GM23338 (cell line): ENCODE measurements at regions not wholly inside any gene's neighbourhood (a gene's known extent, or its start where the extent isn't known, plus 50 kb on each side); places are given as distances from the start of the nearest gene placed in this dataset.

Experiments
- CREB1 ChIP-seq: fragments of 250-450 bp; sonication (Bioruptor Pico); IDR thresholded peaks from 2 replicates; pipeline ENCODE4 v1.5.0; 2020; ENCODE audit warnings: low read depth, mild to moderate bottlenecking, moderate library complexity
- CTCF ChIP-seq, 2 experiments: fragments of 200-600 bp in 1 of 2; sonication (generic) in 1 of 2; conservative IDR thresholded peaks; 2 replicates each; pipeline versions ENCODE4 v1.5.1 to v1.6.1; 2016 to 2017; ENCODE audit warnings: antibody characterized with exemption in 2 of 2, low read depth in 2 of 2, mild to moderate bottlenecking in 2 of 2, moderate library complexity in 1 of 2
- ETS1 ChIP-seq: IDR thresholded peaks from 2 replicates; pipeline ENCODE4 v1.6.1; 2016; ENCODE audit warnings: antibody characterized with exemption
- EZH2 ChIP-seq: fragments of 200-600 bp; sonication (generic); IDR thresholded peaks from one replicate; pipeline ENCODE4 v1.8.0; 2017; ENCODE audit warnings: antibody characterized with exemption, mild to moderate bottlenecking, low read depth; ENCODE audit not compliant: unreplicated experiment
- EZH2phosphoT487 ChIP-seq: fragments of 200-600 bp; sonication (generic); IDR thresholded peaks from one replicate; pipeline ENCODE4 v1.8.1; 2018; ENCODE audit warnings: antibody characterized with exemption; ENCODE audit not compliant: unreplicated experiment
- JUNB ChIP-seq: IDR thresholded peaks from one replicate; pipeline ENCODE4 v1.6.1; 2016; ENCODE audit warnings: antibody characterized with exemption; ENCODE audit not compliant: unreplicated experiment
- NANOG ChIP-seq: IDR thresholded peaks from 2 replicates; pipeline ENCODE4 v1.6.1; 2016; ENCODE audit warnings: antibody characterized with exemption, borderline replicate concordance
- POLR2AphosphoS5 ChIP-seq: IDR thresholded peaks from 2 replicates; pipeline ENCODE4 v1.6.1; 2016; ENCODE audit warnings: antibody characterized with exemption, low read depth
- REST ChIP-seq: IDR thresholded peaks from one replicate; pipeline ENCODE4 v1.6.1; 2018; ENCODE audit warnings: antibody characterized with exemption; ENCODE audit not compliant: unreplicated experiment
- STAT1 ChIP-seq: IDR thresholded peaks from one replicate; pipeline ENCODE4 v1.6.1; 2016; ENCODE audit warnings: antibody characterized with exemption; ENCODE audit not compliant: unreplicated experiment
- ZNF114 ChIP-seq: fragments of 250-450 bp; sonication (Bioruptor Pico); IDR thresholded peaks from 2 replicates; pipeline ENCODE4 v1.5.0; 2020; ENCODE audit warnings: mild to moderate bottlenecking, moderate library complexity
- ZNF331 ChIP-seq: fragments of 250-450 bp; sonication (Bioruptor Pico); IDR thresholded peaks from 2 replicates; pipeline ENCODE4 v1.5.0; 2020; ENCODE audit warnings: low read depth, mild to moderate bottlenecking, moderate library complexity
- TF ChIP-seq, protein P1 (sequence below): fragments of 250-450 bp; sonication (Bioruptor Pico); IDR thresholded peaks from 2 replicates; pipeline ENCODE4 v1.5.0; 2020; ENCODE audit warnings: mild to moderate bottlenecking, moderate library complexity

- TF ChIP-seq CTCF (conservative IDR thresholded peaks at IDR 0.05; ENCODE audit: low read depth in 2 of 2) (no peak), EZH2phosphoT487 (no peak), REST (no peak), CREB1 (CRISPR knock-in tag) (no peak), POLR2AphosphoS5 (no peak), EZH2 (no peak), NANOG (no peak), STAT1 (no peak), ZNF331 (CRISPR knock-in tag) (no peak), ZNF114 (CRISPR knock-in tag) (no peak), JUNB (no peak), ETS1 (no peak)
- TF ChIP-seq, protein P1, sequence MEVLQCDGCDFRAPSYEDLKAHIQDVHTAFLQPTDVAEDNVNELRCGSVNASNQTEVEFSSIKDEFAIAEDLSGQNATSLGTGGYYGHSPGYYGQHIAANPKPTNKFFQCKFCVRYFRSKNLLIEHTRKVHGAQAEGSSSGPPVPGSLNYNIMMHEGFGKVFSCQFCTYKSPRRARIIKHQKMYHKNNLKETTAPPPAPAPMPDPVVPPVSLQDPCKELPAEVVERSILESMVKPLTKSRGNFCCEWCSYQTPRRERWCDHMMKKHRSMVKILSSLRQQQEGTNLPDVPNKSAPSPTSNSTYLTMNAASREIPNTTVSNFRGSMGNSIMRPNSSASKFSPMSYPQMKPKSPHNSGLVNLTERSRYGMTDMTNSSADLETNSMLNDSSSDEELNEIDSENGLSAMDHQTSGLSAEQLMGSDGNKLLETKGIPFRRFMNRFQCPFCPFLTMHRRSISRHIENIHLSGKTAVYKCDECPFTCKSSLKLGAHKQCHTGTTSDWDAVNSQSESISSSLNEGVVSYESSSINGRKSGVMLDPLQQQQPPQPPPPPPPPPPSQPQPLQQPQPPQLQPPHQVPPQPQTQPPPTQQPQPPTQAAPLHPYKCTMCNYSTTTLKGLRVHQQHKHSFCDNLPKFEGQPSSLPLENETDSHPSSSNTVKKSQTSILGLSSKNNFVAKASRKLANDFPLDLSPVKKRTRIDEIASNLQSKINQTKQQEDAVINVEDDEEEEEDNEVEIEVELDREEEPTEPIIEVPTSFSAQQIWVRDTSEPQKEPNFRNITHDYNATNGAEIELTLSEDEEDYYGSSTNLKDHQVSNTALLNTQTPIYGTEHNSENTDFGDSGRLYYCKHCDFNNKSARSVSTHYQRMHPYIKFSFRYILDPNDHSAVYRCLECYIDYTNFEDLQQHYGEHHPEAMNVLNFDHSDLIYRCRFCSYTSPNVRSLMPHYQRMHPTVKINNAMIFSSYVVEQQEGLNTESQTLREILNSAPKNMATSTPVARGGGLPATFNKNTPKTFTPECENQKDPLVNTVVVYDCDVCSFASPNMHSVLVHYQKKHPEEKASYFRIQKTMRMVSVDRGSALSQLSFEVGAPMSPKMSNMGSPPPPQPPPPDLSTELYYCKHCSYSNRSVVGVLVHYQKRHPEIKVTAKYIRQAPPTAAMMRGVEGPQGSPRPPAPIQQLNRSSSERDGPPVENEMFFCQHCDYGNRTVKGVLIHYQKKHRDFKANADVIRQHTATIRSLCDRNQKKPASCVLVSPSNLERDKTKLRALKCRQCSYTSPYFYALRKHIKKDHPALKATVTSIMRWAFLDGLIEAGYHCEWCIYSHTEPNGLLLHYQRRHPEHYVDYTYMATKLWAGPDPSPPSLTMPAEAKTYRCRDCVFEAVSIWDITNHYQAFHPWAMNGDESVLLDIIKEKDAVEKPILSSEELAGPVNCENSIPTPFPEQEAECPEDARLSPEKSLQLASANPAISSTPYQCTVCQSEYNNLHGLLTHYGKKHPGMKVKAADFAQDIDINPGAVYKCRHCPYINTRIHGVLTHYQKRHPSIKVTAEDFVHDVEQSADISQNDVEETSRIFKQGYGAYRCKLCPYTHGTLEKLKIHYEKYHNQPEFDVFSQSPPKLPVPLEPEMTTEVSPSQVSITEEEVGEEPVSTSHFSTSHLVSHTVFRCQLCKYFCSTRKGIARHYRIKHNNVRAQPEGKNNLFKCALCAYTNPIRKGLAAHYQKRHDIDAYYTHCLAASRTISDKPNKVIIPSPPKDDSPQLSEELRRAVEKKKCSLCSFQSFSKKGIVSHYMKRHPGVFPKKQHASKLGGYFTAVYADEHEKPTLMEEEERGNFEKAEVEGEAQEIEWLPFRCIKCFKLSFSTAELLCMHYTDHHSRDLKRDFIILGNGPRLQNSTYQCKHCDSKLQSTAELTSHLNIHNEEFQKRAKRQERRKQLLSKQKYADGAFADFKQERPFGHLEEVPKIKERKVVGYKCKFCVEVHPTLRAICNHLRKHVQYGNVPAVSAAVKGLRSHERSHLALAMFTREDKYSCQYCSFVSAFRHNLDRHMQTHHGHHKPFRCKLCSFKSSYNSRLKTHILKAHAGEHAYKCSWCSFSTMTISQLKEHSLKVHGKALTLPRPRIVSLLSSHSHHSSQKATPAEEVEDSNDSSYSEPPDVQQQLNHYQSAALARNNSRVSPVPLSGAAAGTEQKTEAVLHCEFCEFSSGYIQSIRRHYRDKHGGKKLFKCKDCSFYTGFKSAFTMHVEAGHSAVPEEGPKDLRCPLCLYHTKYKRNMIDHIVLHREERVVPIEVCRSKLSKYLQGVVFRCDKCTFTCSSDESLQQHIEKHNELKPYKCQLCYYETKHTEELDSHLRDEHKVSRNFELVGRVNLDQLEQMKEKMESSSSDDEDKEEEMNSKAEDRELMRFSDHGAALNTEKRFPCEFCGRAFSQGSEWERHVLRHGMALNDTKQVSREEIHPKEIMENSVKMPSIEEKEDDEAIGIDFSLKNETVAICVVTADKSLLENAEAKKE (CRISPR knock-in tag), result no peak
Measured at GRCh38 chr3:41041462-41041861, 157.8 kb upstream of the CTNNB1 start.
